Thyroid gland (tissue), 4 donors: ENCODE measurements at regions not wholly inside any gene's neighbourhood (a gene's known extent, or its start where the extent isn't known, plus 50 kb on each side); places are given as distances from the start of the nearest gene placed in this dataset.

Experiments
- DNase-seq, 2 donors: peaks; one replicate each; pipeline ENCODE4 v3.0.0-alpha.2; 2019
- H3K27ac ChIP-seq, 3 donors: fragments of 200-600 bp; sonication (generic); 1 replicate in 2 of 3; 2 replicates in 1 of 3; pipeline ENCODE4 v1.5.1; 2016 to 2019; ENCODE audit warnings: mild to moderate bottlenecking in 1 of 3, moderate library complexity in 1 of 3
- H3K27me3 ChIP-seq: fragments of 200-600 bp; sonication (generic); one replicate; pipeline ENCODE4 v1.5.1; 2019
- H3K36me3 ChIP-seq, 2 donors: fragments of 200-600 bp; sonication (generic); one replicate each; pipeline ENCODE4 v1.5.1; 2016 to 2019
- H3K4me1 ChIP-seq, 2 donors: fragments of 200-600 bp; sonication (generic); one replicate each; pipeline ENCODE4 v1.5.1; 2017 to 2019
- H3K4me3 ChIP-seq, 3 donors: fragments of 200-600 bp; sonication (generic); replicated peaks in 1 of 3; 1 replicate in 2 of 3; 2 replicates in 1 of 3; pipeline ENCODE4 v1.5.1; 2016; ENCODE audit warnings: mild to moderate bottlenecking in 1 of 3
- H3K9me3 ChIP-seq: fragments of 200-600 bp; sonication (generic); one replicate; pipeline ENCODE4 v1.5.1; 2017
- POLR2A ChIP-seq, 2 donors: fragments of 450-650 bp; IDR thresholded peaks; one replicate each; pipeline ENCODE4 v1.6.1; 2017; ENCODE audit warnings: antibody characterized with exemption in 2 of 2, mild to moderate bottlenecking in 2 of 2, moderate library complexity in 1 of 2
- WGBS, 2 donors: methylation state at CpG; one replicate each; pipeline ENCODE4 v1.1.5; 2017; 5-methylcytosine and 5-hydroxymethylcytosine counted together
- intact Hi-C: fragments of 100-400 bp; cut with DNase I; formaldehyde crosslinking; loops from one replicate; pipeline ENCODE4 v1.15.1; 2023
- TF ChIP-seq, protein P1 (sequence below), 6 experiments: fragments of 200-600 bp in 3 of 6; fragments of 450-650 bp in 3 of 6; sonication (generic) in 3 of 6; IDR thresholded peaks; one replicate each; pipeline ENCODE4 v1.5.1; 2016 to 2019; ENCODE audit warnings: antibody characterized with exemption in 6 of 6, mild to moderate bottlenecking in 2 of 6, inconsistent platforms in 1 of 6, moderate library complexity in 1 of 6

DNA sequence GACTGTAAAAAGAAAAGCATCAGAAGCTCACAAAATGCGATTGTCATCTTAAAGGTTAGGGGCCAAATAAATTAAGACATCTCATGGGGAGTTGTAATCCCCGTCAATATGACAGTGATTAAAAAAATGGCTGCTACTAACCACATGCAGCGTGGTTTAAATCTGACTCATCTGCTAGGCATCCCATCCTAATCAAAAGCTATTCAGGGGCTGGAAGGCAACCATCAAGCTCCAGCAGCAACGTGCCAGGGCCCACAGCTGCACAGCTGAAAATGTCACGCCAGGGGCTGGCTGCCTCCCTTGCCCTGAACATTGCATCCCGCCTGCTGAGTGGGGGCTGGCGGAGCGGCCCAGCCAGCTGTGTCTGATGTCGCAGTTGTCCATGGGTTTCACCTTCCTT is 66.3 kb upstream of the FRMD4A start:
- no peak for TF ChIP-seq POLR2A (IDR thresholded peaks at IDR 0.05)
- TF ChIP-seq, protein P1, sequence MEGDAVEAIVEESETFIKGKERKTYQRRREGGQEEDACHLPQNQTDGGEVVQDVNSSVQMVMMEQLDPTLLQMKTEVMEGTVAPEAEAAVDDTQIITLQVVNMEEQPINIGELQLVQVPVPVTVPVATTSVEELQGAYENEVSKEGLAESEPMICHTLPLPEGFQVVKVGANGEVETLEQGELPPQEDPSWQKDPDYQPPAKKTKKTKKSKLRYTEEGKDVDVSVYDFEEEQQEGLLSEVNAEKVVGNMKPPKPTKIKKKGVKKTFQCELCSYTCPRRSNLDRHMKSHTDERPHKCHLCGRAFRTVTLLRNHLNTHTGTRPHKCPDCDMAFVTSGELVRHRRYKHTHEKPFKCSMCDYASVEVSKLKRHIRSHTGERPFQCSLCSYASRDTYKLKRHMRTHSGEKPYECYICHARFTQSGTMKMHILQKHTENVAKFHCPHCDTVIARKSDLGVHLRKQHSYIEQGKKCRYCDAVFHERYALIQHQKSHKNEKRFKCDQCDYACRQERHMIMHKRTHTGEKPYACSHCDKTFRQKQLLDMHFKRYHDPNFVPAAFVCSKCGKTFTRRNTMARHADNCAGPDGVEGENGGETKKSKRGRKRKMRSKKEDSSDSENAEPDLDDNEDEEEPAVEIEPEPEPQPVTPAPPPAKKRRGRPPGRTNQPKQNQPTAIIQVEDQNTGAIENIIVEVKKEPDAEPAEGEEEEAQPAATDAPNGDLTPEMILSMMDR (IDR thresholded peaks at IDR 0.05) = no peak
- Histone ChIP-seq H3K4me3 (no peak overlapping the region), H3K4me1 (no peaks in the 10 kb centered on the region), H3K9me3 (no peaks in the 10 kb centered on the region), H3K27me3 (no peaks in the 10 kb centered on the region), H3K27ac (peak overlapping the region in 1 of 3 donors; percentile 27), H3K36me3 (no peaks in the 10 kb centered on the region)
- intact Hi-C loops = no loop called here
- DNase-seq = peak; percentile 10 to 18
- 67 to 71% methylated on average over 9 of the region's 9 CpGs for WGBS, 2 donors

DNA sequence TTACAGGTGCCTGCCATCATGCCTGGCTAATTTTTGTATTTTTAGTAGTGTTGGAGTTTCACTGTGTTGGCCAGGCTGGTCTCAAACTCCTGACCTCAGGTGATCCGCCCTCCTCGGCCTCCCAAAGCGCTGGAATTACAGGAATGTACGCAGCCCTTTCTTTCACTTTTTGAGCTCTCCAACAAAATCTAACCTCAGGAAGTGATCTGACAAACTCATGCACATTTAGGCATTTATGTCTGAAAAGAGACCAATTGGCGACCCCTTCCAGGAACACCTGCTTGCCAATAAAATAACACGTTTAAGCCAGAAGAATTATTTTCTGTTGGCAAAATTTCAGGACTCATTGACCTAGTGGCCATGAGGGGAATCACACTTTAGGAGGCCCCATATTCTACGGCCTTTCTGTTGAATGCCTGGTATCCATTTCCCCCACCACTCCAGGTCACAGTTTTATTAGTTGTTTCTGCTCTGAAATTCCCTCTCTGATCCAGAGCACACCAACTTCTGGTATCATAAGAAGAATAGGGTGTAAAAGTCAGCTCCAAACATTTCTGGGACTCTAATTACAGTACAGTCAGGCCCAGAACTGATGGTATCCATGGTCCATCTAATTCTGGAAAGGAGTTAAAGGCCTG is 65.8 kb upstream of the FRMD4A start:
- Histone ChIP-seq H3K9me3 (no peaks in the 10 kb centered on the region), H3K4me3 (no peak overlapping the region), H3K4me1 (no peaks in the 10 kb centered on the region), H3K27ac (peak overlapping the region in 1 of 3 donors; percentile 27), H3K27me3 (no peaks in the 10 kb centered on the region), H3K36me3 (no peaks in the 10 kb centered on the region)
- intact Hi-C loops = no loop called here
- TF ChIP-seq POLR2A (IDR thresholded peaks at IDR 0.05) = no peak
- TF ChIP-seq, protein P1 (IDR thresholded peaks at IDR 0.05) = peak in 2 of 6 experiments; percentile 13 to 25
- DNase-seq = no peak
- WGBS, 2 donors = 79 to 86% methylated on average over 7 of the region's 7 CpGs

DNA sequence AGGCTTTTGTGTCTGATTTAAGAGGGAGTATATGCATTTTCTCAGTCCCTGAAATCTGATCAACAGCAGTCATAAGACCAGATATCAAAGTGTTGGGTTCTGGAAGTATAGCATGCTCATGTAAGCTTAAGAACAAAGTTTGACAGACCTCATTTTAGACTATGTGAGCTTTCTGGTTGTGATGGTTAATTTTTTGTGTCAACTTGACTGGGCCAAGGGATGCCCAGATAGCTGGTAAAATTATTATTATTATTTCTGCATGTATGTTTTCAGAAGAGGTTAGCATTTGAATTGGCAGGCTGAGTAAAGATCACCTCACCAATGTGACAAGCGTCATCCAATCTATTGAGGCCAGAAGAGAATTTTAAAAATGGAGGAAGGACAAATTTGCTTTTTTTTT is 63.5 kb upstream of the FRMD4A start:
- no peak for TF ChIP-seq POLR2A (IDR thresholded peaks at IDR 0.05)
- TF ChIP-seq, protein P1 (IDR thresholded peaks at IDR 0.05) = no peak
- 98 to 100% methylated on average over 1 of the region's 1 CpG for WGBS, 2 donors
- no peaks in the 10 kb centered on the region for H3K9me3 ChIP-seq
- no peak overlapping the region for H3K27ac ChIP-seq
- DNase-seq = no peak
- no peaks in the 10 kb centered on the region for H3K4me1 ChIP-seq
- no peaks in the 10 kb centered on the region for H3K36me3 ChIP-seq
- intact Hi-C loops = no loop called here
- H3K4me3 ChIP-seq = no peak overlapping the region
- H3K27me3 ChIP-seq = no peaks in the 10 kb centered on the region

DNA sequence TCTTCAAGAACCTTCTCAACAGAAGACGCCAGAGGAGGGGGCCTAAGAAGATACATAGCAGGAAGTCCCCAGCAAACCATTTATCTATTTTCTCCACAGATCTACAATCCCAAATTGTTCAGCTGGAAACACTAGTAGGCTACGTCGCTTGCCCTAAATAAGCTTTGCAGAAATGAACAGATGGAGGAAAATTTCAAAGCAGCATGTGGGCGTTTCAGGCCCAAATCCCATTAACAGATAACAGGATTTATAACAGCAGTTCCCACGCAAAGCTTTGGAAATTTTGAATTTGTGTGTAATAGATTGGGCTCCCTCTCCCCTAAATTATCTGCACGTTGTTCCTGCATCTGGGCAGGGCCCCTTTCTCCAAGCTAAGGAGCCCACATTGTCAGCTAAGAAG is 60.6 kb upstream of the FRMD4A start:
- Histone ChIP-seq H3K36me3 (no peaks in the 10 kb centered on the region), H3K4me1 (no peaks in the 10 kb centered on the region), H3K27me3 (no peaks in the 10 kb centered on the region), H3K9me3 (no peaks in the 10 kb centered on the region), H3K4me3 (no peak overlapping the region), H3K27ac (no peak overlapping the region)
- DNase-seq = no peak
- TF ChIP-seq, protein P1 (IDR thresholded peaks at IDR 0.05) = no peak
- TF ChIP-seq POLR2A (IDR thresholded peaks at IDR 0.05) = no peak
- WGBS, 2 donors = 83 to 86% methylated on average over 6 of the region's 6 CpGs
- intact Hi-C loops = no loop called here

DNA sequence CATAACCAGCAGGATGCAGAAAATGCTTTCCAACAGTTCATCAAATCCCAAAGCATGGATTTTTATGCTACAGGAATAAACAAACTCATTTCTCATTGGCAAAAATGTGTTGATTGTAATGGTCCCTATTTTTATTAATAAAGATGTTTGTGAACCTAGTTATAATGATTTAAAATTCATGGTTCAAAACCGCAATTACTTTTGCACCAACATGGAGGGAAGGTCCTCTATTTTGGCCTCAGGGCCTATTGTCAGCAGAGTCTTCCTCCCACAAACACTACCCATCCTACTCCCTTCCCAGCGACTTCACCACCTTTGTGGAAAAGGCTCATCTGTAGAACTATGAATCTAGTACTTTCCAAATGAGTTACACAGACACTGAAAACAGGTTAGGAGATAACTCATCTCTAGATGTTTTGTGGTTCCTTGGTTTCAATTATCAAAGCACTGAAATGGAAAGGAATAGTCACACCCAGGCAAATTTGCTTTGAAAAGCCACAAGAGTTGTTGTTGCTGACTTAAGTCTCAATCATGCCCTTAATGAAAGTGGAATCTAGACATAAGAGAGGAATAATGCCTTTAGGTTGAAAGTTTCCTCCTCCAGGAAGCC is 59.4 kb upstream of the FRMD4A start:
- WGBS, 2 donors = 88 to 92% methylated on average over 2 of the region's 2 CpGs
- Histone ChIP-seq H3K4me3 (no peak overlapping the region), H3K27me3 (no peaks in the 10 kb centered on the region), H3K27ac (no peak overlapping the region), H3K36me3 (no peaks in the 10 kb centered on the region), H3K4me1 (no peaks in the 10 kb centered on the region), H3K9me3 (no peaks in the 10 kb centered on the region)
- TF ChIP-seq POLR2A (IDR thresholded peaks at IDR 0.05) = no peak
- TF ChIP-seq, protein P1 (IDR thresholded peaks at IDR 0.05) = no peak
- intact Hi-C loops = no loop called here
- DNase-seq = no peak
